Caco-2 (cell line): ENCODE measurements at regions not wholly inside any gene's neighbourhood (a gene's known extent, or its start where the extent isn't known, plus 50 kb on each side); places are given as distances from the start of the nearest gene placed in this dataset.

Experiments used
- BruUV-seq: library from RNA; stranded (reverse); fragments of 400-500 nt; replicated peaks from 2 replicates; lab custom pipeline; 2021; lab: Mats Ljungman, UMichigan
- CTCF ChIA-PET: fragments of 300-600 bp; sonication (Branson Sonifier 250); formaldehyde crosslinking; loops from one replicate; lab custom pipeline; 2022; ENCODE audit warnings: antibody characterized with exemption; lab: Charles Lee
- POLR2A ChIA-PET: fragments of 300-600 bp; sonication (Branson Sonifier 250); formaldehyde crosslinking; loops from one replicate; lab custom pipeline; 2022; ENCODE audit warnings: antibody characterized with exemption; lab: Charles Lee
- DNase-seq, 2 experiments: peaks; one replicate each; pipeline versions ENCODE4 v3.0.0 to v3.0.0-alpha.2; 2020 to 2022
- H3K27me3 ChIP-seq: replicated peaks from 2 replicates; pipeline ENCODE4 v1.6.0; 2011; ENCODE audit warnings: low read length; ENCODE audit not compliant: control insufficient read depth, insufficient read depth
- H3K36me3 ChIP-seq: 2 replicates; pipeline ENCODE4 v1.5.1; 2011; ENCODE audit warnings: low read length; ENCODE audit not compliant: control insufficient read depth, insufficient read depth
- H3K4me1 ChIP-seq: fragments of 250-450 bp; sonication (Bioruptor Pico); 2 replicates; pipeline ENCODE4 v1.5.1; 2020; ENCODE audit warnings: mild to moderate bottlenecking
- H3K4me3 ChIP-seq: 2 replicates; pipeline ENCODE4 v1.5.1; 2011; ENCODE audit warnings: low read depth, mild to moderate bottlenecking, control low read depth, low read length
- H3K9me3 ChIP-seq: fragments of 250-450 bp; sonication (Bioruptor Pico); 2 replicates; pipeline ENCODE4 v1.5.1; 2020; ENCODE audit warnings: mild to moderate bottlenecking, moderate library complexity
- H3K27ac Mint-ChIP-seq: one replicate; pipeline ENCODE4 v1.8.0; 2022; ENCODE audit warnings: mixed read lengths; ENCODE audit not compliant: unreplicated experiment
- H3K27me3 Mint-ChIP-seq: one replicate; pipeline ENCODE4 v1.8.0; 2022; ENCODE audit warnings: mixed read lengths; ENCODE audit not compliant: insufficient read depth, unreplicated experiment
- H3K36me3 Mint-ChIP-seq: one replicate; pipeline ENCODE4 v1.8.0; 2022; ENCODE audit warnings: mild to moderate bottlenecking, mixed read lengths; ENCODE audit not compliant: insufficient read depth, unreplicated experiment
- H3K4me1 Mint-ChIP-seq: one replicate; pipeline ENCODE4 v1.8.0; 2022; ENCODE audit warnings: low read depth, mixed read lengths; ENCODE audit not compliant: unreplicated experiment
- H3K4me3 Mint-ChIP-seq: one replicate; pipeline ENCODE4 v1.8.0; 2022; ENCODE audit warnings: mild to moderate bottlenecking, moderate library complexity, mixed read lengths; ENCODE audit not compliant: unreplicated experiment
- H3K9me3 Mint-ChIP-seq: one replicate; pipeline ENCODE4 v1.8.0; 2022; ENCODE audit warnings: mixed read lengths; ENCODE audit not compliant: unreplicated experiment
- CTCF ChIP-seq, 2 experiments: fragments of 200-600 bp in 1 of 2; IDR thresholded peaks; 1 replicate in 1 of 2; 2 replicates in 1 of 2; pipeline versions ENCODE4 v1.5.1 to v1.8.0; 2011 to 2022; ENCODE audit warnings: antibody characterized with exemption in 1 of 2, control low read depth in 1 of 2, inconsistent platforms in 1 of 2, low read depth in 1 of 2, low read length in 1 of 2, mild to moderate bottlenecking in 1 of 2, moderate library complexity in 1 of 2; ENCODE audit not compliant: insufficient read depth in 1 of 2, severe bottlenecking in 1 of 2, unreplicated experiment in 1 of 2
- intact Hi-C: fragments of 100-400 bp; cut with micrococcal nuclease; formaldehyde crosslinking; loops from one replicate; pipeline ENCODE4 v1.10.0; 2022; ENCODE audit not compliant: unreplicated experiment

GRCh38 chrX:69562904-69563578 is 52.9 kb upstream of the EDA start:
- H3K9me3 ChIP-seq, result no peaks in the 10 kb centered on the region
- peaks cover 3% of the 10 kb centered on the region for H3K27me3 Mint-ChIP-seq
- ChIA-PET POLR2A (no interaction called here), CTCF (no interaction called here)
- no peaks in the 10 kb centered on the region for H3K27me3 ChIP-seq
- H3K36me3 ChIP-seq, result no peaks in the 10 kb centered on the region
- no peak overlapping the region for H3K4me3 ChIP-seq
- no peaks in the 10 kb centered on the region for H3K4me1 ChIP-seq
- intact Hi-C loops, result no loop called here
- H3K9me3 Mint-ChIP-seq, result peaks cover 14% of the 10 kb centered on the region
- no peak for TF ChIP-seq CTCF (IDR thresholded peaks at IDR 0.05; ENCODE audit: insufficient read depth in 1 of 2, low read depth in 1 of 2, low read length in 1 of 2, severe bottlenecking in 1 of 2, unreplicated experiment in 1 of 2)
- BruUV-seq, result no TSS peak
- no peaks in the 10 kb centered on the region for H3K4me1 Mint-ChIP-seq
- no peak overlapping the region for H3K27ac Mint-ChIP-seq
- DNase-seq, result no peak
- no peak overlapping the region for H3K4me3 Mint-ChIP-seq
- no peaks in the 10 kb centered on the region for H3K36me3 Mint-ChIP-seq

- Mint-ChIP-seq H3K27ac (no peak overlapping the region), H3K36me3 (no peaks in the 10 kb centered on the region), H3K4me1 (no peaks in the 10 kb centered on the region), H3K27me3 (peaks cover 3% of the 10 kb centered on the region), H3K4me3 (no peak overlapping the region), H3K9me3 (peaks cover 14% of the 10 kb centered on the region)
- Histone ChIP-seq H3K27me3 (no peaks in the 10 kb centered on the region), H3K36me3 (no peaks in the 10 kb centered on the region), H3K9me3 (no peaks in the 10 kb centered on the region), H3K4me3 (no peak overlapping the region), H3K4me1 (no peaks in the 10 kb centered on the region)
- ChIA-PET CTCF (no interaction called here), POLR2A (no interaction called here)
- no TSS peak for BruUV-seq
- intact Hi-C loops, result no loop called here
- no peak for TF ChIP-seq CTCF (IDR thresholded peaks at IDR 0.05; ENCODE audit: insufficient read depth in 1 of 2, low read depth in 1 of 2, low read length in 1 of 2, severe bottlenecking in 1 of 2, unreplicated experiment in 1 of 2)
- no peak for DNase-seq
Observed at GRCh38 chrX:69564665-69565064, 51.2 kb upstream of the EDA start.

DNA sequence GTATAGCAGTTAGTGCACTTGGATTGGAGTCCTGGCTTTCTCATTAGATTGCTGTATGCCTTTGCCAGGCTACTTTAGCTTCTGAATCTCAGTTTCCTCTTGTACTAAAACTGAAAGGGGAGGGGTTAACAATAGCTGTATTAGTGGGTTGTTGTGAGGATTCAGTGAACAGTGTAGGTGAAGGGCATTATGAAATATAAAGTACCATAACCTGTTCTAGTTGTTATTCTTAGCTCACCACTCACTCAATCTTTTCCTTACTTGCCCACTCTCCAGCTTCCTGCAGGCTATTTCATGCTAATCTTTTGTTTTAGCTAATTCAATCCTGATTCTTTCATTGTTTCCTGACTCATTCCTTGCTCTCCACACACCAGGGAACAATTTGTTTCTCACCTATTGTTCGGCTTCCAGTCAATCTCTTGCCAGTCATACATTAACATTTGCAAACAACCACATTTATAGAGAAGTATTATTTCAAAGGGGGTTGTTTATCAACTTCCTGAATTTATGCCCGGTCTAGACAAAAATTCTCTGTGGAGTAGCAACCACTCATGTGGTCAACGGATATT is 50.6 kb upstream of the EDA start:
- H3K4me3 Mint-ChIP-seq, result no peak overlapping the region
- H3K9me3 ChIP-seq, result no peaks in the 10 kb centered on the region
- DNase-seq, result no peak
- no peaks in the 10 kb centered on the region for H3K36me3 Mint-ChIP-seq
- no peaks in the 10 kb centered on the region for H3K36me3 ChIP-seq
- H3K4me3 ChIP-seq, result no peak overlapping the region
- H3K27me3 ChIP-seq, result no peaks in the 10 kb centered on the region
- no peak overlapping the region for H3K27ac Mint-ChIP-seq
- ChIA-PET POLR2A (no interaction called here), CTCF (no interaction called here)
- peaks cover 3% of the 10 kb centered on the region for H3K27me3 Mint-ChIP-seq
- peaks cover 14% of the 10 kb centered on the region for H3K9me3 Mint-ChIP-seq
- no peaks in the 10 kb centered on the region for H3K4me1 ChIP-seq
- H3K4me1 Mint-ChIP-seq, result no peaks in the 10 kb centered on the region
- no TSS peak for BruUV-seq
- intact Hi-C loops, result no loop called here
- no peak for TF ChIP-seq CTCF (IDR thresholded peaks at IDR 0.05; ENCODE audit: insufficient read depth in 1 of 2, low read depth in 1 of 2, low read length in 1 of 2, severe bottlenecking in 1 of 2, unreplicated experiment in 1 of 2)
